GM21717 (cell line): ENCODE measurements at regions not wholly inside any gene's neighbourhood (a gene's known extent, or its start where the extent isn't known, plus 50 kb on each side); places are given as distances from the start of the nearest gene placed in this dataset.

Experiments used
- ATAC-seq: cut with Tn5 transposase; IDR thresholded peaks from one replicate; pipeline ENCODE4 v1.9.1; 2021; ENCODE audit warnings: mild to moderate bottlenecking, moderate library complexity; ENCODE audit not compliant: unreplicated experiment

DNA sequence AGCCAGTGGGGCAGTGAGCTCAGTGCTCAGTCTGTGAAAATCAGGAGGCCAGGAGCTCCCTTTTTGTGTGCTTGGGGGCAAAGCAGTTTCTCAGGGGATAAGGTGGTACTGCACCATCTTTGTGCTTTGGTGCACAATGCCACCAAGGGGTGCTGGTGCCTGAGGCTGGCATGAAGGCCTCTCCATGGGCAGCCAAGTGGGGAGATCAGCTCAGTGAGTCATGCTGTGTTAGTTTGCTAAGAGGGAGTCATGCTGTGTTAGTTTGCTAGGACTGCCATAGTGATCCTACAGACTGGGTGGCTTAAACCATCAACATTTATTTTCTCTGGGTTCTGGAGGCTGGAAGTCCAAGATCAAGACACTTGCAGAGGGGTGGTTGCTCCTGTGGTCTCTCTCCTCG is 428.1 kb downstream of the PRDM2 start:
- no peak for ATAC-seq

DNA sequence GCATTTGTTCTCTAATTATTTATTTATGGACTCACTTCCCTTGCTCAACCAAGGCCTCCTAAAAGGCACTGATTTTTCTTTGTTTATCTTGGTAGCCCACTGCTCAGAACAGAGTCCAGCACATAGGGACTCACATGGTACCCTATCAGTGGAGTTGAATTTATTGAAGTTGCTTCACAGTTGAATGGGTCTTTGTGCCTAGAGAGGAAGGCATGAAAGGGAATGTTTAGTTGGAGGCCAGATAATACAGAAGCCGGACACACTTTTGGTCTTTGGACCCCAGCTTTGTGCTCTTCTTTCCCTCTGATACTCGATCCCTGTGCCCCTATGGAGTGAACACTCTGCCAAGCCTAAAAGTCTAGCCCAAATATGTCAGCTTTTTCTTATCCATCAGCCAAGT is 429.0 kb downstream of the PRDM2 start:
- ATAC-seq = no peak

DNA sequence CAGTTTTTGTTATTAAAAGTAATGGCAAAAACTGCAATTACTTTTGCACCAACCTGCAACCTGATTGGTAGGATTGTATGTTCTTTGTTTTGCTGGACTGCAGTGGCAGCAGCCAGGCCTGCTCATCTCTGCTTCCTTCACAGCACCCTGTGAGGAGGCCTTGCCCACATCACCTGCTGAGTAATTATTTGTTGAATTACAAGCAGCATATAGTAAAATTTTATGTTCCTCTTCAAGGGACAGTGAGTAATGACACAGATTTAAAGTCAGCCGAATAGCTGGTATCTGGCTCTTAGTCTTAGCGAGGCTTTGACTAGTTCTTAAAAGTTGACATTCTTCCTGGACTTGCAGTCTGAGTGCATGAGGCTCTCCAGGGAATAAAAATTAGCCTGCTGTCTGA is 435.1 kb downstream of the PRDM2 start:
- no peak for ATAC-seq

DNA sequence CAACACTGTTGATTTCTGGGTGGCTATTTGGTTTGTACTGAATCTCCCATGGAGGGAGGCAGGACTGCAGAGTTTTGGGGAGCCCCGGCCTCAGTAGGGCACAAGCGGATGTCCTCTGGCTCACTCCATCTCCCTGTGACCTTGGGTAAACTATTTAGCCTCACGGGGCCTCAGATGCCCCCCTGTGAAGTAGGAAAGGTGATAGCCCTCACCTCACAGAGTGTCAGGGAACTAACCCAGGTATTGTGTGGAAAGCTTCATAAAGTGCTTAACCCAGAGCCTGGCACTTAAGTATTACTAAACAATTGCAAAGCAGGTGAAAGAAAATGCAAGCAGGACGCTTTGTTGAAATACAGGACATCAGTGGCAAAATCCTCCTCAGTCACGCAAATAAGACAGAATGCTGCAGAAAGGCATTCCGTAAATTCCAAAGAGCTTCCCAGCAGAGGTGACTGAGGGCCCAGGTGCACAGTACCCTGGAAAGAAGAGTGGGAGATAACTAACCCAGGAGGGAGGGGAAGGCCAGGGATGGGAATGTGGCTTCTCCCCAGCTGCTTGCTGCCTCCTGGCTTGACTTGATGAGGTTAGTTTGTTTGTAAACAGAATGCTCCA is 436.3 kb downstream of the PRDM2 start:
- ATAC-seq = no peak

DNA sequence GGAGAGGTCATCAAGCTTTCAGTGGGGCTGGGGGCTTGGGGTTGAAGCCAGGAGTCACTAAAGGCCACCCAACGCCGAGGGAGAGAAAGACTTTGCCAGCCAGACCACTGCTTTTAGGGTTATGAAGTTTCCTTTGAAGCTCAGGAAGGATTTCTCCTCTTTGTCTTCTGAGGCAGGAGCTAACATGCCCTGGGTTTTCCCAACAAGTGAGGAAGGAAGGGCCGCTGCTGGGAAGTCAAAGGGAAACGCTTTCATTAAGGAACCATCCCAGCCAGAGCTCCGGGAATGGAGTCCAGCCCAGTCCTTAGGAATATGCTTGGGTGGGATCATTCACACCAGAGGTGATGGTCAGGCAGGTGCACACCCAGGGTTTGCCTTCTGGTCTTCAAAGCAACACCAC is 436.9 kb downstream of the PRDM2 start:
- ATAC-seq = no peak

DNA sequence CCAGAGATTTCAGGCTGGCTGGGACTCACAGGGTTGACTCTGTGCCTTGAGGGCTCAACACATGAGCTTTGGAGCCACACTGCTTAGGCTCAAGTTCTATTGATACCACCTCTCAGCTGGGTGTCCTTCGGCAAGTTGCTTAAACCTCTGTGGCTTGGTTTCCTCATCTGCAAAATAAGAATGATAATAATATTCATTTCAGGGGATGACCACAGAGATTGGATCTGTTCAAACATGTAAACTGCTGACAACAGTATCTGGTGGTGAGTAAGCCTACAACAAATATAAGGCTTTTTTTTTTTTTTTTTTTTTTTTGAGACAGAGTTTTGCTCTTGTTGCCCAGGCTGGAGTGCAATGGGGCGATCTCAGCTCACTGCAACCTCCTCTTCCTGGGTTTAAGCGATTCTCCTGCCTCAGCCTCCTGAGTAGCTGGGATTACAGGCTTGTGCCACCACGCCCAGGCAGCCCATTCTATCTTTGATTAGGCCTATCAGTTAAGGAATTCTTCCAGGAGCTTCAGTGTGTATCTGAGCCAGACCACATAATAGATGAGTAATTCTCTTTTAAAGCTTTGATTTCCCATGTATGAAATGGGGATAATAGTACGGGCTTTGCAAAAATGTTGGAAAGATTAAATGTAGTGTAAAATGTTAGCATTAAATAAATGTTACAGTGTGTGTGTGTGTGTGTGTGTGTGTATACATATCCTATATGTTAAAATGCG is 437.6 kb downstream of the PRDM2 start:
- no peak for ATAC-seq

DNA sequence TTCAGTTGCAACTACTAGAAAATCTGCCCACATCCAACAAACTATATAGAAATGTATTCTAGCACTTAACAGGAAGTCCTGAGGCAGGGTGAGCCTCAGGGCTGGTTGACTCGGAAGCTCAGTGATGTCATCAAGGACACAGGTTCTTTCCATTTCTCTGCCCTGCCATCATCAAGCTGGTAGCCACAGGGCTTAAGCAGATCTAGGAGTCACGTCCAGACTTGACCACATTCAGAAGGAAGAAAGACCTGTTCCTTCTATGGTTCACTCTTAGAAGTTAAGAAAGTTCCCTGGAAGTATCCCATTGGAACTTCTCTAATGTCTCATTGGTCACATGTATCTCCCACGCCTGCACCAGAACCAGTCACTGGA is 438.1 kb downstream of the PRDM2 start:
- ATAC-seq = no peak

DNA sequence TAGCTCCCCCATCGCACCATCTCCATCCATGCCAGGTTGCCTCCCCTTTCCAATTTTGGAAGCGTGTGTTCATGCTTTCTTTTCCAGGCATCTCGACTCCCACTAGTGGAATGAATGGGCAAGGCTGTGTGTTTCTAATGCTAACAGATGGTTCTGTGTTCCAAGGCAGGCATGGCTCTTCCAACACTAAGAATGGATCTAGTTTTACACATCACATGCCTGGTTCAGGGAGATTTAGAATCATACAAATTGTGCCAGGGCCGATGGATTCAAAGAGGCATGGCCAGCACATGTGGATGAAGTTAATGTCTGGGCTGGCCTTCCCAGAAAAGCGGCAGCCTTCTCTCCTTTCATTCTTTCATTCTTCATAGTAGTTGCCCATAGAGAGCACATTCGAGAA is 438.7 kb downstream of the PRDM2 start:
- ATAC-seq = no peak

DNA sequence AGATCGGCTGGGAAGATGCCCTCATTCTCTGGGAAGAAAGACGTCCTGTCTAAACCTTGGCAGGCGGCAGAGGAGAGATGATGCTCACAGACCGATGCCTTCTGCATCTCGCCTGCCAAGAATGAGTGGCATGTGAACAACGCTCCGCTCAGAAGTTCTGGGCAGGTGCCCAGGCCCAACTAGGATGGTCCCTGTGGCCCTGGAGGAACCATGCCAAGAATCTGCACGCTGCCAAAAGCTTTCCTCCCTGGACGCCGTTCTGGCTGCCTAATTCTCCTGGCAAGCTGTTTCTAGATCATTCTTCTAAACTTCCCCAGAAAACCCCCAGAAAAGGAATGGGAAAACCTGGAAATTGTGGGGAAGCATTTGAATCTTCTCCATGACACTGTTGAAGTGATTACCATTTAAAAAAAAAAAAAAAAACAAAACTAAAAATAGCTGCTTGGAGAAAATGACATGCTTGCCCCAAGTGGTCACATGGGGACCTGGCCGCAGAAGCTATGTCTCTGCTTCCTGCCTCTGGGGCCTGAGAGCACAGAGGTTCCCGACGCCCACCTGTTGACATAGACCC is 440.9 kb downstream of the PRDM2 start:
- ATAC-seq = no peak

DNA sequence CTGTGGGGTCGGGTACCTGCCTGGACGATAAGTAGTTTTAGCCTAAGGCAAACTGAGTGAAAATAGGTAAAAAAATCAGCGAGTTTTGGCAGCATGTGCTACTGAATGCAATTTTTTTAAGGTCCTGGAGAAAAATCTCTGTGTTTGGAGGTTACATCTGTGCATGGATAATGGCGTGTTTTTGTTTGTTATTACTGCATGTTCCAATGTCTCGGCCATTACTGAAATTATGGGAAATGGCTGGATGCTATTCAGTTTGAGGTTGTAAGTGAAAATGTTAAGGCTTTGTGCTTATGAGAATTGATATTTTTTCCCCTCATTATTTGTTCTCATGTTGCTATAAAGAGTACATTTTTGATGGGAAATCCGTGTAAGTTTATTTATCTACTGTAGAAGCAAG is 441.7 kb downstream of the PRDM2 start:
- no peak for ATAC-seq

DNA sequence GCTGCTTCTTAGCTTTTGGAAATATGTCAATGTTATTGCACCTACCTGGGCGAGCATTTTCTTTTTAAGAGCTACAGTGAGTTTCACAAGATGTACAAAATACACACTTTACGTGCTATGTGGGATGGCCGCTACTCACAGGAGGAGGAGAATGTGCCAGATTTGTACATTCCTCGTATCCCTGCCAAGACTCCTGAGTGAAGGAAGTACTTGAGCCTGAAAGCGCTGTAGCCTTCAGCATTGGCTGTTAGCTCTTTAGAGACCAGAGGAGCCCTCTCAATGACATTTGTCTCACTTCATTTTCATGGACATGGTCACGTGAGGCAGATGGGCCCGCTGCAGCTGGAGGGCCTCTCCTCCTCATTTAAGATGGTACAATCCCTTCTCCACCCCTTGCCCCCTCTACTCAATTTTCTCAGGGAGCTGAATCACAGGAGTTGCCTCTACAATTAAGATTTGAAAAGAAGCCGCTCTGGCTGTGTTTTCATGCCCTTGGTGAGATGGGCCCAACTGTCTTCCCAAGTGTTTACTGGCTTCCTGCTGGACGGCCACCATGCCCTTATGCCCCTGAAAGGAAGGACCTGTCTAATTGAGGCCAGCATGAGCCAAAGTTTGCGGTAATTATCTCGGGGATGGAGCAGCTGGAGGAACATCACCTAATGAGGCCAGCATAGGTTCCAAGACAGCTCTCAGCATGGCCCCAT is 442.6 kb downstream of the PRDM2 start:
- no peak for ATAC-seq

DNA sequence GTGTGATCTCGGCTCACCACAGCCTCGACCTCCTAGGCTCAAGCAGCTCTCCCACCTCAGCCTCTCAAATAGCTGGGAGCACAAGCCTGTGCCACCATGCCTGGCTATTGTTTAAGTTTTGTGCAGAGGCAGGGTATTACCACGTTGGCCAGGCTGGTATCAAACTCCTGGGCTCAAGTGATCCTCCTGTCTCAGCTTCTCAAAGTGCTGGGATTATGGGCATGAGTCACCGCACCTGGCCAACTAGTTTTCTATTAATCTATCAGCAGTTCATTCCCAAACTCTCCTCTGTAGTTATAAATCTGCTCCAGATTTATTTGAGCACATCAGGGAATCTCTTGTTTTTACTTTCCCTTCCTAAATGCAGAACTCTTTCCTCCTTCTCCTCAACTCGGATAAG is 443.8 kb downstream of the PRDM2 start:
- ATAC-seq = no peak

DNA sequence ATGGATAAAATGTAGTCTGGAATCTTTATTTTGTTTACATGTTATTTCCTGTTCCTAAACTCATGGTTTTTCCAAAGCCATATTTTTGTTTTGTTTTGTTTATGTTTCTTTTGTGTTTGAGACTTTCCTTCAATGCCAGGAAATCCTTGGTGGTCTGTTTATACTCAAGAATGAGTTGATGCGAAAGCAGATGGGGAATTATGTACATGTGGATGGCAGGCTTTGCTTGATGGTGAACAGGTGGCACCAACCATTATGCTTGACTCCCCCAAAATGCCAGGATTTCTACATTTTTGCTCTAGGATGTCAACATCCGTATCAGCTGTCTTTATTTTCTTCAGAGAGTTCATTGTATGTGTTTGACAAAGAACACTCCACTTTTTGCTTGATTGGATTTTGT is 448.5 kb downstream of the PRDM2 start:
- ATAC-seq = no peak

DNA sequence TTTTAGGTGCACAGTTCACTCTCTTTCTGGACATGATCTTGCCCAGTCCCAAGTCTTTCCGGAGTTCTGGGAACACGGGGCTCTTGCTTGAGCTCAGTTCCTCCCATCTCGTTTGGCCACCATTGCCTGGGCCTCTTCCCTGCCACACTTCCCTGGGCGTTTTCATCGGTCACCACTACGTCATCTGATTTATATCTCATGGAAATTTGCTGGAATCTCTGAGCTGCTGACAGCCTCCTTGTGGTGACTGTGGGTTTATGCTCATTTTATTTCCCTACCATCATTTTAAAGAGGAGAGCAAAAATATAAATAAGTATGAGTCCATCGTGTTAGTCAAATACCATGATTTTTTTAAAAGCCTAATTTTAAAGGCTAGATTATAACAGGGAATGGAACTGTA is 449.1 kb upstream of the KAZN start:
- ATAC-seq = no peak

DNA sequence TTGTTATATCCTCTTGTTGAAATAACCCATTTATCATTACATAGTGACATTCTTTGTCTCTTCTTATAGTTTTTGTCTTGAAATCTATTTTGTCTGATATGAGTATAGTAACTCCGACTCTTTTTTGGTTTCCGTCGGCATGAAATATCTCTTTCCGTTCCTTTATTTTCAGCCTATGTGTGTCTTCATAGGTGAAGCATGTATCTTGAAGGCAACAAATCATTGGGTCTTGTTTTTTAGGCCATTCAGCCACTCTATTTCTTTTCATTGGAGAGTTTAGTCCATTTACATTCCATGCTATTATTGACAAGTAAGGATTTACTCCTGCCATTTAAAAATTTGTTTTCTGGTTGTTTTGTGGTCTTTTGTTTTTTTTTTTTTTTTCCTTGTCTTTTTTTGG is 441.9 kb upstream of the KAZN start:
- ATAC-seq = no peak

DNA sequence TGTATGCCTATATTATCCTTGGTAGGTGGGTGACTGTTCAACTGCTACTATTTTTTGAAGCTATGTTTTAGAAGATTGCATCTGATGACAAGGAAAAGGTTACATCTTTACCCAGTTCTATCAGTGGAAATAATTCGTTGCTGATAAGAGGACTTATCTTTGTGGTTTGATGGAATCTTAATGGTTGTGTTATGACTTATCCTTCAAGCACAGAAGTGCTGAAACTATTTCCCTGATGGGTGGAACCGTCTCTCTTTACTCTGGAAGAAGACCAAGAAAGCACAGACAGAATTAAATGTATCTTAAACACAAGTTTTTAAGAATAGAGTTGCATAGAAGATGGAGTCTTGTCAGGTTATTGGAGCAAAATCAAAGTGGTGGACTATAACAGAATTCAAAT is 437.7 kb upstream of the KAZN start:
- no peak for ATAC-seq

DNA sequence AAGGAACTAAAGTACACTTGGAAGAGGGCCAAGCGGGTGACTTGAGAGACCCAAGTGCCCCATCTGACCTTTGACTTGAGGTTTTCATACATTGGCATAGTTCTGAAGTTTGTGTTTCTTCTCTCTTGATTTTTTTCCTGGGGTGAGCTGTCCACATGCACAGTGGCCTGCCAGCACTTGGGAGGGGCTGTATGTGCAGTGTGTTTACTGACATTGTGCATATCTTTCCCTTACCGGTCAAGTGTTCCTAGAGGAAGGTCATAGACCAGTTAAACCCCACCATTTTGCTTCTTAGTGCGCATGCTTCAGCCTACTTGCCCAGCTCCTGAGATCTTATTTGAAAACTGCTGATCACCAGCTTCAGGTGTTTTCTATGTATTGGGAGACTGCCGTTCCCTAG is 435.2 kb upstream of the KAZN start:
- no peak for ATAC-seq

DNA sequence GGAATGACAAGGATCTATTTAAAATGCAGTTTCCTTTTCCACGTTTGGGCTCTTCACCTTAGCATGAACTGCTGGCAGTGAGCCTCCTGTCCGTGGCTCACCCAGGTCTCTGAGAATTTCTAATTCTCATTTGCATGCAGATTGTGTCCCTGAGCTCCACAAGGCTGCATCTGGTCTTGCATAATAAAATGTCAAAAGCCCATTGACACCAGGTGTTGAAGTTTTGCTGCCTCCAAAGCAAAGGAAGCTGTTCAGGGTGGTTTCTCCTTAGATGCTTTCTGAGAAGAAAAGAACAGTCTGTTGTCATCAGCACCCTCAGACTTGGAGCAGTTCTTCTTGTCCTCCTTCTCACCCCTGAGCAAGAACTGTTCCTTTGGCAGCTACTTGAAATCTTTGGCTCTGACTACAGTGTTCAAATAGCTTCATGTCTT is 433.1 kb upstream of the KAZN start:
- ATAC-seq = no peak

DNA sequence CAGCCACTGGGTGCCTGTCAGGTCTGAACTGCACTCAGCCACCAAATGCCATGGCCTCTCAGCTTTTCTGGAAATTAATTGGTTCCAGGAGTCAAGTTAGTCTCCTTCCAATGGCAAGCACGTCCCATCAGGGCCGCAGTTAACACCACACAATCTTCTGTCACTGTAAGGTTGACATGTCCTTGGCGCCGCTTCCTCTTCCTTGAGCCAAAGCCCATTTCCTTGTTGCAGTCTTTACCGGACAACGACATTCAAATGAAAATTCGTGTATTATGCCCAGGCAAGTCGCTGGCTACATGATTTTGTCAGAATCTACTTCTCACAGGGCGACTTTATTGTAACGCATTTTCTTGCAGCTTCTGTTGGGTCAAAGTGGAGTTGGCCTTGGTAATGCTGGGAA is 430.6 kb upstream of the KAZN start:
- no peak for ATAC-seq

DNA sequence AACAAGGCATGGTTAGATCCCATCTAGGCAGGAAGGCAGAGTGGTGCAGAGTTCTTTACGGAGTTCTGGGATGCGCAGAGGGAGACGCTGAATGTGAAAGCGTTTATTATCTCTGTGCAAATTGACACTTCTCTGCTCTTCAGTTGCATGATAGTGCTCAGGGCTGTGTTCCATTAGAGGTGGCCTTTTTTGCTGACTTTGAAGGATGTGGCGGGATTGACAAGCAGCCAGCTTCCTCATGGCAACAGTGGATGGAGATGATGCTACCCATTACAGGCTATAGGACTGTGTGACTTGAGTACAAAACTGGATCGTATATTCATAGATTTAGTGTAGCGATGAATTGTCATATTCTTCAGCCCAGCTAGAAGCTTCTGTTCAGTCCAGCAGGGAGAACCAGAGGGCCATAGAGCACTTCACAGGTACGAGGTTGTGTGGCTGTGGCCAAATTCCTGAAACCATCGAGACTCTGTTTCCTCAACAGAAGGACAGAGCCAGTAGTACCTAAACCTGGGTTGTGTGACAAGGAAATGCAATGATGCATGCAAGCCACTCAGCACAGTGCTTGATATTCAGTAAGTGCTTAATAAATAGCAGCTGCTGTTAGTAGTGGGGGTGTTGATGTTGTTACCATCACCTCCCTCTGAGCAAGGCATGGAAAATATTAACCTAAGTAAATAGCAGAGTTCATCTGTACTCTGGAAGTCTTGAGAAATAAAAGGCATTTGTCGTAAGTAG is 430.0 kb upstream of the KAZN start:
- no peak for ATAC-seq

DNA sequence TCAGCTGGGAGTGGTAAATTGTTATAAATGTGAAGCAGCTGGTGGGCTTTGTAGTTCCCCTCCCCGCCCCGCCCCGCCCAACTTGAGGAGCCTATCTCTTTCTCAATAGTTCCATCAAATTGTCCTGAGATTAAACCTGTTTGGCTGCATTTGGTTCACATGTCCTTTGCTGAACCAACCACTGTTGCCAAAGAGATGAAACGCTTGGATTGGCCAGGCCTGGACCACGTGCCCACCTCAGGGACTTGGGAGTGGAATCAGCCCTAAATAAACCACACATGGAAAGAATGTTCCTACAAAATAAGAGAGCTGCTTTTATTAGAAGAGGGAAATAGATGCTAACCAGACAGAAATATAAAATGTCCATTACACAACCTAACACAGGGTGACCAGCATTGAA is 424.9 kb upstream of the KAZN start:
- ATAC-seq = no peak
